Transverse colon (tissue), 4 donors: ENCODE measurements at regions not wholly inside any gene's neighbourhood (a gene's known extent, or its start where the extent isn't known, plus 50 kb on each side); places are given as distances from the start of the nearest gene placed in this dataset.

ENCODE experiments used
- CTCF ChIP-seq, 5 experiments: fragments of 200-600 bp in 3 of 5; fragments of 450-650 bp in 2 of 5; sonication (generic) in 3 of 5; IDR thresholded peaks; 1 replicate in 2 of 5; 2 replicates in 3 of 5; pipeline ENCODE4 v1.5.1; 2016 to 2017; ENCODE audit warnings: antibody characterized with exemption in 5 of 5, inconsistent platforms in 3 of 5, mild to moderate bottlenecking in 2 of 5, moderate library complexity in 1 of 5
- EP300 ChIP-seq: sonication (generic); formaldehyde crosslinking; IDR thresholded peaks from one replicate; pipeline ENCODE4 v1.6.1; 2017; ENCODE audit warnings: antibody characterized with exemption, low read depth
- POLR2AphosphoS5 ChIP-seq, 3 donors: sonication (generic); formaldehyde crosslinking; IDR thresholded peaks; one replicate each; pipeline ENCODE4 v1.6.1; 2016; ENCODE audit warnings: antibody characterized with exemption in 3 of 3

- TF ChIP-seq EP300, result no peak
- no peak for TF ChIP-seq POLR2AphosphoS5 (IDR thresholded peaks at IDR 0.05)
- TF ChIP-seq CTCF (IDR thresholded peaks at IDR 0.05), result no peak
These were observed 117.5 kb upstream of the HMGCLL1 start for GRCh38 chr6:55696501-55696900.
